SU-DHL-6 (cell line): ENCODE measurements at regions not wholly inside any gene's neighbourhood (a gene's known extent, or its start where the extent isn't known, plus 50 kb on each side); places are given as distances from the start of the nearest gene placed in this dataset.

Source experiments
- H2AFZ ChIP-seq: fragments of 200-600 bp; sonication (generic); 2 replicates; pipeline ENCODE4 v1.6.1; 2014; ENCODE audit warnings: low read depth, mild to moderate bottlenecking, moderate library complexity, mixed read lengths, antibody characterized with exemption, low read length; ENCODE audit not compliant: severe bottlenecking
- H3F3A ChIP-seq: fragments of 200-600 bp; shearing (Covaris generic); 2 replicates; pipeline ENCODE4 v1.6.0; 2016; ENCODE audit warnings: antibody characterized with exemption, mild to moderate bottlenecking; ENCODE audit not compliant: insufficient read depth
- H3K27ac ChIP-seq: fragments of 200-600 bp; sonication (generic); 2 replicates; pipeline ENCODE4 v1.5.1; 2016; ENCODE audit warnings: low read depth, mild to moderate bottlenecking, low read length, moderate library complexity, mixed read lengths
- H3K27me3 ChIP-seq: fragments of 200-600 bp; sonication (generic), shearing (Covaris generic); 2 replicates; pipeline ENCODE4 v1.6.0; 2014; ENCODE audit warnings: mild to moderate bottlenecking, low read length
- H3K36me3 ChIP-seq: fragments of 200-600 bp; sonication (generic); 2 replicates; pipeline ENCODE4 v1.6.1; 2014; ENCODE audit warnings: mild to moderate bottlenecking, low read length, mixed read lengths
- H3K4me2 ChIP-seq: fragments of 300-600, 200-600 bp; shearing (Covaris generic), sonication (generic); 2 replicates; pipeline ENCODE4 v1.6.0; 2014; ENCODE audit warnings: low read length, low read depth, mild to moderate bottlenecking; ENCODE audit not compliant: poor library complexity, severe bottlenecking
- H3K4me3 ChIP-seq: fragments of 200-600 bp; sonication (generic); 2 replicates; pipeline ENCODE4 v1.5.1; 2014; ENCODE audit warnings: antibody characterized with exemption, low read length, mild to moderate bottlenecking, mixed read lengths; ENCODE audit not compliant: insufficient read depth, poor library complexity, severe bottlenecking
- H3K79me2 ChIP-seq: fragments of 200-600 bp; sonication (generic); 2 replicates; pipeline ENCODE4 v1.6.1; 2014; ENCODE audit warnings: mild to moderate bottlenecking, low read length, moderate library complexity; ENCODE audit not compliant: insufficient read depth
- H3K9ac ChIP-seq: fragments of 200-600 bp; sonication (generic); 2 replicates; pipeline ENCODE4 v1.7.0; 2014; ENCODE audit warnings: mild to moderate bottlenecking, low read length
- H3K9me2 ChIP-seq: fragments of 200-600 bp; sonication (generic); replicated peaks from 2 replicates; pipeline ENCODE4 v1.6.1; 2014; ENCODE audit warnings: low read length; ENCODE audit not compliant: insufficient read depth
- H3K9me3 ChIP-seq: fragments of 200-600 bp; sonication (generic); 2 replicates; pipeline ENCODE4 v1.6.1; 2014; ENCODE audit warnings: low read length, mixed read lengths; ENCODE audit not compliant: insufficient read depth
- H4K20me1 ChIP-seq: fragments of 200-600 bp; sonication (generic); 2 replicates; pipeline ENCODE4 v1.6.1; 2014; ENCODE audit warnings: low read depth, mild to moderate bottlenecking, antibody characterized with exemption, low read length, moderate library complexity, mixed read lengths
- CTCF ChIP-seq: fragments of 200-600 bp; sonication (generic); IDR thresholded peaks from one replicate; pipeline ENCODE4 v1.5.1; 2017; ENCODE audit warnings: antibody characterized with exemption, mild to moderate bottlenecking, low read length, moderate library complexity; ENCODE audit not compliant: insufficient read depth, poor library complexity, severe bottlenecking
- EZH2phosphoT487 ChIP-seq: fragments of 200-600 bp; sonication (generic), shearing (Covaris generic); conservative IDR thresholded peaks from 2 replicates; pipeline ENCODE4 v1.6.1; 2018; ENCODE audit warnings: mild to moderate bottlenecking, antibody characterized with exemption, low read length, moderate library complexity, mixed read lengths

GRCh38 chr10:43781480-43782361 is 133.0 kb upstream of the ZNF32 start:
- Histone ChIP-seq H3K4me3 (no peak overlapping the region), H3F3A (no peaks in the 10 kb centered on the region), H3K9ac (no peak overlapping the region), H3K4me2 (no peak overlapping the region), H3K36me3 (no peaks in the 10 kb centered on the region), H3K9me3 (no peaks in the 10 kb centered on the region), H4K20me1 (no peaks in the 10 kb centered on the region), H3K27ac (no peak overlapping the region), H3K9me2 (no peaks in the 10 kb centered on the region), H3K27me3 (no peaks in the 10 kb centered on the region), H3K79me2 (no peaks in the 10 kb centered on the region), H2AFZ (no peak overlapping the region)
- TF ChIP-seq EZH2phosphoT487 (no peak), CTCF (no peak)

GRCh38 chr10:43778571-43778970 is 129.9 kb upstream of the ZNF32 start:
- Histone ChIP-seq H4K20me1 (no peaks in the 10 kb centered on the region), H3K27me3 (no peaks in the 10 kb centered on the region), H3K27ac (no peak overlapping the region), H2AFZ (no peak overlapping the region), H3K4me3 (no peak overlapping the region), H3K79me2 (no peaks in the 10 kb centered on the region), H3K9me3 (no peaks in the 10 kb centered on the region), H3K4me2 (no peak overlapping the region), H3K36me3 (no peaks in the 10 kb centered on the region), H3K9me2 (no peaks in the 10 kb centered on the region), H3K9ac (no peak overlapping the region), H3F3A (no peaks in the 10 kb centered on the region)
- TF ChIP-seq CTCF (no peak), EZH2phosphoT487 (no peak)

DNA sequence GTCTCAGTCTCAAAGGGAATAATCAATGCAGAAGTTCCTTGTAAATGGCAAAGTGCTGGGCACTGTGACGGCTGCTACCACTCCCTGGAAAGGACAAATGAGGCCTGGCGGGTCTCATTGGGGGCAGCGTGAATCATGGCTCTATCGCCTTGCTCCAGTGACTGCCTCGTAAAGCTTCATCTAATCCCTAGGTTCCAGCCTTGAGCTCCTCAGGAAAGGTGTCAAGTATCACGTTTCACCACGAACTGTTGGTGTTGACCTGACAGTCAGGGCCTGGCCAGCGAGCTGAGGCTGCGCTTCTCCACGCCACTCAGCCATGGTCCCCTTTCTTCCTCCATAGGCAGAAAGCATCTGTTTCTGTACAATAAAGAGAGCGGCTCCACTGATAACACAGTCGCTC is 126.7 kb upstream of the ZNF32 start:
- H3K4me3 ChIP-seq, result no peak overlapping the region
- H4K20me1 ChIP-seq, result no peaks in the 10 kb centered on the region

More for the DNA sequence above, 126.7 kb upstream of the ZNF32 start:
- TF ChIP-seq EZH2phosphoT487 (no peak), CTCF (no peak)
- Histone ChIP-seq H3K9me3 (no peaks in the 10 kb centered on the region), H3K4me2 (no peak overlapping the region), H3K27me3 (no peaks in the 10 kb centered on the region), H2AFZ (no peak overlapping the region), H3K27ac (no peak overlapping the region), H3K36me3 (no peaks in the 10 kb centered on the region), H3K79me2 (no peaks in the 10 kb centered on the region), H3K9ac (no peak overlapping the region), H3K9me2 (no peaks in the 10 kb centered on the region), H3F3A (no peaks in the 10 kb centered on the region)
